D721Med (cell line): ENCODE measurements at regions not wholly inside any gene's neighbourhood (a gene's known extent, or its start where the extent isn't known, plus 50 kb on each side); places are given as distances from the start of the nearest gene placed in this dataset.
"Not testable (repeated sequence)": the region's sequence is repeated elsewhere in the genome, so short reads cannot be mapped to it uniquely, and the experiment has no call there.

ENCODE experiments used
- DNase-seq: peaks from one replicate; pipeline ENCODE4 v3.0.0; 2011; ENCODE audit warnings: low spot score; ENCODE audit not compliant: insufficient read length
- FAIRE-seq: peaks from 2 replicates; lab custom pipeline; 2011; peaks lifted over from hg19 to GRCh38; lab: Jason Lieb, UNC
- CTCF ChIP-seq: IDR thresholded peaks from 2 replicates; pipeline ENCODE4 v1.5.1; 2012; ENCODE audit warnings: mild to moderate bottlenecking, control low read depth; ENCODE audit not compliant: insufficient read depth; ENCODE audit errors: missing control alignments

DNA sequence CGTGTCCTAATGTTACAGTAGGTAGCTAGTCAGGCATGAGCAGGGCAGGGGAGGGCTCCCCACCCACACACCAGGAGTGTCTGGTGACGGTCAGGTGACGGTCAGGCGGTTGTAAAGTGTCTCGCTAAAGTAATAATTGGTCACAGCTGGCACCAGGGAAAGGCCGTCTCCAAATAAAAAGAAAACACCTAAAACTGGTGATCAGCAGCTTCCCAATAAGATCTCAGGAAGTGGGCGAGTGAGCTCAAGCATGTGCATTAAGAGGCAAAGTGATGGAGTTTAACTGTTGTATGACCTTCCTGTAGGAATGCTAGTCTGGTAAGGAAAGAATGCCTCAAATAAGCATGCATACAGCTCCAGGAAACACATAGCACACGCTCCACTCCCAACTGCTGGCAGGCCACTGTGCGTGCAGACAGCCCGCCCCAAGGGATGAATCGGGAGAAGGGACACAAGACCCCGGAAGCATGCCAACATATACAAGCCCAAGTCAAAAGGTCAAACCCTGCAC, 177.1 kb downstream of the RNF144A start:
- no peak for FAIRE-seq
- no peak for TF ChIP-seq CTCF
- no peak for DNase-seq

DNA sequence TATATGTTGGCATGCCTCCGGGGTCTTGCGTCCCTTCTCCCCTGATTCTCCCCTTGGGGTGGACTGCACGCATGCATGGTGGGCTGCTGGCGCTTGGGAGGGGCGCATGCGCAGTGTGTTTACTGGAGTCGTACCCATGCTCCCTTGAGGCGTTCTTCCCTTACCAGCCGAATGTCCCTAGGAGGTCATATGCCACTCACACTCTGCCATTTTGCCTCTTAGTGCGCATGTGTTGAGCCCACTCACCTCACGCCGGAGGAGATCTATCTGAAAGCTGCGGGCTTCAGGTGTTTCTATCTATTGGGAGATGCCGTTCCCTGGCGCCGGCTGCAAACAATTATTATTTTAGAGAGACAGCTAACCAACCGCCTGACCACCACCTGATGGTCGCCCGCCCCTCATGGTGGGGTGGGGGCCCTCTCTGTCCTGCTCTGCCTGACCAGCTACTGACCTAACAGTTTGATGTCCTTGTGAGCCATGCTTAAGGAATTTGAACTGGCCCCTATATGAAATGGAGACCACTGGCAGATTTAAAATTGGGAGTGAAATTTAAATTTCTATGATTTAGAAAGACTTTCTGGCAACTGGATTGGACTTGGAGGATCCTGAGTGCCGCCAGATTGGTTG, 179.6 kb downstream of the RNF144A start:
- TF ChIP-seq CTCF, result no peak
- FAIRE-seq, result no peak
- DNase-seq, result no peak

- peak; percentile 92 for TF ChIP-seq CTCF
- DNase-seq (peak; percentile 53), FAIRE-seq (peak; percentile 16)
These were observed 180.2 kb downstream of the RNF144A start for GRCh38 chr2:7097353-7097895.

DNA sequence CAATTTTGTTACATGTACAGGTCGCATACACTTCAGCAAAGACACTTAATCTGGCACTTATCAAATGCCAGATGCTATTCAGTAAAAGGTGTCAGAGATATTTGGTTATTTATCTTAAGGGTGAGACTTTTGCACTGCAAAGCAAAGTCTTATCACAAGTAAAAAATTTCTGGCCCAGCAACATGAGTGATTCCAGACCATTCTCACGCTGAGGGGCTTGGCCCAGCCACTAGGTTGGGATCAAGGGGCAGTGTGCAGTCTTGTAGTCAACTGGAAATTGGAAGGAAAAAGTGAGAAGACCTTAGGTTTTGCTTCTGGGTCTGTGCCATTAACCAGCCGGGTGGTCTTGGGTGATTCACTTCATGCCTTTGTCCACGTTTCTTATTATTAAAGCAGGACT, 181.6 kb downstream of the RNF144A start:
- no peak for TF ChIP-seq CTCF

DNA sequence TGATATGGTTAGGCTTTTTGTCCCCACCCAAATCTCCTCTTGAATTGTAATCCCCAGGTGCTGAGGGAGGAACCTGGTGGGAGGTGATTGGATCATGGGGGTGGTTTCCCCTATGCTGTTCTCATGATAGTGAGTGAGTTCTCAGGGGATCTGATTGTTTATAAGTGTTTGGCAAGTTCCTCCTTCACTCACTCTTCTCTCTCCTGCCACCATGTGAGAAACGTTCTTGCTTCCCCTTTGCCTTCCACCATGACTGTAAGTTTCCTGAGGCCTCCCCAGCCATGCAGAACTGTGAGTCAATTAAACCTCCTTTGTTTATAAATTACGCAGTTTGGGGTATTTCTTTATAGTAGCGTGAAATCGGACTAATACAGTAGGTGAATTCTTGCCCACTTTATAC, 182.5 kb downstream of the RNF144A start:
- DNase-seq, FAIRE-seq: not testable (repeated sequence)

More for the DNA sequence above, 181.6 kb downstream of the RNF144A start:
- FAIRE-seq (no peak), DNase-seq (no peak)

GRCh38 chr2:7102826-7103225, 185.6 kb downstream of the RNF144A start:
- no peak for DNase-seq
- TF ChIP-seq CTCF, result no peak
- no peak for FAIRE-seq

- DNase-seq, result no peak
- FAIRE-seq, result no peak
- no peak for TF ChIP-seq CTCF
These were observed 191.8 kb downstream of the RNF144A start for GRCh38 chr2:7108792-7109532.
